PC-9 (cell line): ENCODE measurements at regions not wholly inside any gene's neighbourhood (a gene's known extent, or its start where the extent isn't known, plus 50 kb on each side); places are given as distances from the start of the nearest gene placed in this dataset.
"Not testable (repeated sequence)": the region's sequence is repeated elsewhere in the genome, so short reads cannot be mapped to it uniquely, and the experiment has no call there.

Source experiments
- BruUV-seq: library from RNA; stranded (reverse); fragments of 400-500 nt; replicated peaks from 2 replicates; lab custom pipeline; 2021; lab: Mats Ljungman, UMichigan
- CTCF ChIA-PET: fragments of 300-600 bp; sonication (Branson Sonifier 250); formaldehyde crosslinking; loops from one replicate; lab custom pipeline; 2022; ENCODE audit warnings: antibody characterized with exemption; lab: Charles Lee
- POLR2A ChIA-PET: fragments of 300-600 bp; sonication (Branson Sonifier 250); formaldehyde crosslinking; loops from one replicate; lab custom pipeline; 2022; ENCODE audit warnings: antibody characterized with exemption; ENCODE audit not compliant: unreplicated experiment; lab: Charles Lee
- DNase-seq, 2 experiments: peaks; one replicate each; pipeline versions ENCODE4 v3.0.0 to v3.0.0-alpha.2; 2015 to 2022; ENCODE audit warnings: mixed read lengths in 1 of 2
- H2AFZ ChIP-seq: fragments of 200-600 bp; sonication (generic); 2 replicates; pipeline ENCODE4 v1.8.1; 2017; ENCODE audit warnings: antibody characterized with exemption
- H3F3A ChIP-seq: fragments of 200-600 bp; sonication (generic); 2 replicates; pipeline ENCODE4 v1.8.1; 2017; ENCODE audit warnings: antibody characterized with exemption, mild to moderate bottlenecking, low read depth; ENCODE audit not compliant: insufficient read depth
- H3K27ac ChIP-seq: fragments of 200-600 bp; sonication (generic); 2 replicates; pipeline ENCODE4 v1.6.1; 2016; ENCODE audit warnings: mixed run types
- H3K27me3 ChIP-seq: fragments of 200-600 bp; sonication (generic); 2 replicates; pipeline ENCODE4 v1.6.1; 2016; ENCODE audit warnings: low read depth, mixed run types; ENCODE audit not compliant: insufficient read depth
- H3K36me3 ChIP-seq: fragments of 200-600 bp; sonication (generic); 2 replicates; pipeline ENCODE4 v1.6.1; 2016; ENCODE audit warnings: low read depth, mixed run types
- H3K4me1 ChIP-seq: fragments of 200-600 bp; sonication (generic); replicated peaks from 2 replicates; pipeline ENCODE4 v1.6.1; 2016; ENCODE audit warnings: mixed run types; ENCODE audit not compliant: insufficient read depth
- H3K4me2 ChIP-seq: fragments of 200-600 bp; sonication (generic); 2 replicates; pipeline ENCODE4 v1.6.1; 2017; ENCODE audit warnings: mixed run types
- H3K4me3 ChIP-seq: fragments of 200-600 bp; sonication (generic); 2 replicates; pipeline ENCODE4 v1.6.1; 2016; ENCODE audit warnings: mixed run types
- H3K79me2 ChIP-seq: fragments of 200-600 bp; sonication (generic); 2 replicates; pipeline ENCODE4 v1.6.1; 2017; ENCODE audit warnings: low read depth, mixed run types
- H3K9me2 ChIP-seq: fragments of 200-600 bp; sonication (generic); 2 replicates; pipeline ENCODE4 v1.8.1; 2017; ENCODE audit warnings: mild to moderate bottlenecking; ENCODE audit not compliant: insufficient read depth
- H3K9me3 ChIP-seq: fragments of 200-600 bp; sonication (generic); 2 replicates; pipeline ENCODE4 v1.8.1; 2016; ENCODE audit warnings: low read depth; ENCODE audit not compliant: insufficient read depth
- H4K20me1 ChIP-seq: fragments of 200-600 bp; sonication (generic); 2 replicates; pipeline ENCODE4 v1.8.1; 2017; ENCODE audit not compliant: insufficient read depth
- EZH2 ChIP-seq: fragments of 200-600 bp; sonication (generic); IDR thresholded peaks from 2 replicates; pipeline ENCODE4 v1.8.0; 2017; ENCODE audit warnings: antibody characterized with exemption, low read depth
- intact Hi-C: fragments of 100-400 bp; cut with micrococcal nuclease; formaldehyde crosslinking; loops from one replicate; pipeline ENCODE4 v1.10.0; 2022; ENCODE audit not compliant: unreplicated experiment
- TF ChIP-seq, protein P1 (sequence below): fragments of 200-600 bp; sonication (generic); conservative IDR thresholded peaks from 2 replicates; pipeline ENCODE4 v1.6.1; 2017; ENCODE audit warnings: mixed run types, antibody characterized with exemption, mild to moderate bottlenecking, moderate library complexity

DNA sequence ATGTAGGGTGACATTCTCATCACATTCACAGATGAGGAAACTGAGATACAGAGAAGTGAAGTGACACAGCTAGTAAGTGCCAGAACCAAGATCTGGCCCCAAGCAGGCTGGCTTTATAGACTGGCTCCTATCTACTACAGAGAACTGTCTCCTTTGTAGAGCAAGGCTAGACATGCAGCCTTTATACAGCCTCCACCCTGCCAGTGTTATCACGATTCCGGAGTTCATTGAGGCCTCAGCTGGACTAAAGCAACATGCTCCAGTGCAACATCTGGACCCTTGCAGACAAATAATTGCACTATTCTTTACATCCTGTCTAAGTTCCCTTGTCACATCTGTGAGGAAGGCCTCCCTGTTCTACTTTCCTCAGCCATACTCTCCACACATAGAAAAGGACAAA lies 58.0 kb upstream of the XIAP start:
- no peak overlapping the region for H3K4me3 ChIP-seq
- no peaks in the 10 kb centered on the region for H3K27me3 ChIP-seq
- no peaks in the 10 kb centered on the region for H4K20me1 ChIP-seq
- intact Hi-C loops, result no loop called here
- no peak for DNase-seq
- peaks cover 59% of the 10 kb centered on the region for H3K4me1 ChIP-seq
- no peak overlapping the region for H2AFZ ChIP-seq
- ChIA-PET POLR2A (no interaction called here), CTCF (interaction anchor here (2.5 kb wide), 1 partner anchor 24 kb away, joined by 14 read pairs; no protein-coding TSS in a partner anchor)
- no peaks in the 10 kb centered on the region for H3K36me3 ChIP-seq
- no peak for TF ChIP-seq EZH2
- TF ChIP-seq, protein P1, sequence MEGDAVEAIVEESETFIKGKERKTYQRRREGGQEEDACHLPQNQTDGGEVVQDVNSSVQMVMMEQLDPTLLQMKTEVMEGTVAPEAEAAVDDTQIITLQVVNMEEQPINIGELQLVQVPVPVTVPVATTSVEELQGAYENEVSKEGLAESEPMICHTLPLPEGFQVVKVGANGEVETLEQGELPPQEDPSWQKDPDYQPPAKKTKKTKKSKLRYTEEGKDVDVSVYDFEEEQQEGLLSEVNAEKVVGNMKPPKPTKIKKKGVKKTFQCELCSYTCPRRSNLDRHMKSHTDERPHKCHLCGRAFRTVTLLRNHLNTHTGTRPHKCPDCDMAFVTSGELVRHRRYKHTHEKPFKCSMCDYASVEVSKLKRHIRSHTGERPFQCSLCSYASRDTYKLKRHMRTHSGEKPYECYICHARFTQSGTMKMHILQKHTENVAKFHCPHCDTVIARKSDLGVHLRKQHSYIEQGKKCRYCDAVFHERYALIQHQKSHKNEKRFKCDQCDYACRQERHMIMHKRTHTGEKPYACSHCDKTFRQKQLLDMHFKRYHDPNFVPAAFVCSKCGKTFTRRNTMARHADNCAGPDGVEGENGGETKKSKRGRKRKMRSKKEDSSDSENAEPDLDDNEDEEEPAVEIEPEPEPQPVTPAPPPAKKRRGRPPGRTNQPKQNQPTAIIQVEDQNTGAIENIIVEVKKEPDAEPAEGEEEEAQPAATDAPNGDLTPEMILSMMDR, result no peak
- peaks cover 35% of the 10 kb centered on the region for H3F3A ChIP-seq
- H3K4me2 ChIP-seq, result no peak overlapping the region
- no peaks in the 10 kb centered on the region for H3K79me2 ChIP-seq
- BruUV-seq, result no TSS peak
- no peak overlapping the region for H3K27ac ChIP-seq
- H3K9me2 ChIP-seq, result no peaks in the 10 kb centered on the region
- H3K9me3 ChIP-seq, result no peaks in the 10 kb centered on the region

DNA sequence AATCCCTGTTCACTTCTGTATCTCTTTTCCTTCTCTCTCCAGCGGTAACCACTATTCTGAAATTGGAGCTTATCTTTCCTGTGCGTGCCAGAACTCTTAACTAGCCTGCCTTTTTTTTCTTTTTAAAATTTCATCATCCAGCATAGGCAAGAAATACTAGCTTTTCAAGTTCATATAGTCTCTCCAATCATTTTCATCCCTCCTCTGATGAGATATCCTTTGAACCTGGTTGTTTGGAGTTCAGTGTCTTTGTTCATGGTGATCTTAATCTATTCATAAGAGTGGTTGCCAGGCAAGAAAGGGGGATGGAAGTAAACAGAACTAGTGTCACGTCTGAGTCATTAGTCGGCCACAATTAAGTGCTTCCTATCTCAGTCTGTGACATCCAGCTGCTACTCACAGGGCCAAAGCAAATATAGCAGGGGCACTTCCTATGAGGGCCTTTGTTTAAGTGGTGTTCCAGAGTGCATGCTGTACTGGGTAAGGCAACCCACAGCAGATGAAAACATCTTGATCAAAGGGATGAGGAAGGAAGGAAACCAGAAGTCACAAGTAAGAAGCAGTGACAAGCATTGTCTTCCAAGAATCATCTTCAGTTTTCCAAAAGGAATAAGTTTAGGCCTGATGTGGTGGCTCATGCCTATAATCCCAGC lies 56.4 kb upstream of the XIAP start:
- TF ChIP-seq, protein P1, result no peak
- no peak for TF ChIP-seq EZH2
- BruUV-seq, result no TSS peak
- no peaks in the 10 kb centered on the region for H4K20me1 ChIP-seq
- peaks cover 59% of the 10 kb centered on the region for H3K4me1 ChIP-seq
- ChIA-PET POLR2A (interaction anchor here (0.6 to 0.7 kb wide), 3 partner anchors 121 to 199 kb away, joined by 3 to 4 read pairs (median 4); no protein-coding TSS in a partner anchor), CTCF (interaction anchor here (0.5 to 2.5 kb wide), 3 partner anchors 26 to 76 kb away, joined by 4 to 14 read pairs (median 11); no protein-coding TSS in a partner anchor)
- H3K27ac ChIP-seq, result peak overlapping the region; percentile 65
- H3K4me2 ChIP-seq, result peak overlapping the region; percentile 17
- H2AFZ ChIP-seq, result no peak overlapping the region
- intact Hi-C loops, result loop anchor here (1.0 kb wide), 3 partner anchors 11 to 57 kb away; partner anchors contain the start of gene XIAP
- H3K4me3 ChIP-seq, result no peak overlapping the region
- H3K27me3 ChIP-seq, result no peaks in the 10 kb centered on the region
- H3K36me3 ChIP-seq, result no peaks in the 10 kb centered on the region
- H3K79me2 ChIP-seq, result no peaks in the 10 kb centered on the region
- H3K9me2 ChIP-seq, result no peaks in the 10 kb centered on the region
- H3K9me3 ChIP-seq, result no peaks in the 10 kb centered on the region
- peak; percentile 71 to 99 for DNase-seq
- peaks cover 35% of the 10 kb centered on the region for H3F3A ChIP-seq

DNA sequence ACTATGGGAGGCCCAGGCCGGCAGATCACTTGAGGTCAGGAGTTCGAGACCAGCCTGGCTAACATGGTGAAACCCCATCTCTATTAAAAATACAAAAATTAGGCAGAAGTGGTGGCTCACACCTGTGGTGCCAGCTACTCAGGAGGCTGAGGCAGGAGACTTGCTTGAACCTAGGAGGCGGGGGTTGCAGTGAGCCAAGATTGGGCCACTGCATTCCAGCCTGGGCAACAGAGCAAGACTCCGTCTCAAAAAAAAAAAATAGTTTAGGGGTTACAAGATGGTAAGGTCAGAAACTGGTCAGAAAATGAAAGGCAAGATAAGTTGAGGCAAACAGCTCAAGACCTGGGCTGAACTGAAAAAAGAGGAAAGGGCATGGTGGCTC lies 55.9 kb upstream of the XIAP start:
- H3K27ac ChIP-seq, result peak overlapping the region; percentile 65
- H3F3A ChIP-seq, result peaks cover 35% of the 10 kb centered on the region
- H3K9me3 ChIP-seq, H2AFZ ChIP-seq, H3K79me2 ChIP-seq, POLR2A ChIA-PET, H4K20me1 ChIP-seq, H3K36me3 ChIP-seq, H3K9me2 ChIP-seq, DNase-seq, H3K27me3 ChIP-seq, BruUV-seq, H3K4me3 ChIP-seq: not testable (repeated sequence)
- intact Hi-C loops, result loop anchor here (1.0 kb wide), 3 partner anchors 10 to 56 kb away; partner anchors contain the start of gene XIAP
- peak overlapping the region; percentile 17 for H3K4me2 ChIP-seq
- CTCF ChIA-PET, result interaction anchor here (0.5 kb wide), 1 partner anchor 34 kb away, joined by 11 read pairs; no protein-coding TSS in a partner anchor
- H3K4me1 ChIP-seq, result peaks cover 54% of the 10 kb centered on the region
